Stimulated activated CD4-positive, alpha-beta T cell treated with anti-CD3 and anti-CD28 coated beads, TNF-alpha, amount 100 ng/mL, for 1 hour (primary cell): ENCODE measurements at regions not wholly inside any gene's neighbourhood (a gene's known extent, or its start where the extent isn't known, plus 50 kb on each side); places are given as distances from the start of the nearest gene placed in this dataset.
"Not testable (repeated sequence)": the region's sequence is repeated elsewhere in the genome, so short reads cannot be mapped to it uniquely, and the experiment has no call there.

Experiments used
- DNase-seq, 3 donors: peaks; one replicate each; pipeline ENCODE4 v3.0.0-alpha.2; 2020; ENCODE audit warnings: low read depth in 3 of 3, low spot score in 1 of 3

GRCh38 chr9:34907044-34907443 is 51.0 kb upstream of the PHF24 start:
- DNase-seq = no peak

- DNase-seq = peak; percentile 44 to 70 (median 54)
These were observed 58.4 kb upstream of the PHF24 start for GRCh38 chr9:34899535-34900158.

- no peak for DNase-seq
These were observed 59.2 kb upstream of the PHF24 start for GRCh38 chr9:34898846-34899245.

- DNase-seq = no peak
These were observed 62.0 kb upstream of the PHF24 start for GRCh38 chr9:34896112-34896511.

- DNase-seq = no peak
These were observed 65.2 kb upstream of the PHF24 start for GRCh38 chr9:34892886-34893285.

GRCh38 chr9:34891386-34891785 is 66.7 kb upstream of the PHF24 start:
- no peak for DNase-seq

GRCh38 chr9:34887841-34888240 is 70.2 kb upstream of the PHF24 start:
- DNase-seq = no peak

GRCh38 chr9:34884747-34885189 is 73.3 kb upstream of the PHF24 start:
- no peak for DNase-seq

- DNase-seq = no peak
These were observed 82.0 kb upstream of the PHF24 start for GRCh38 chr9:34876096-34876495.

GRCh38 chr9:34869390-34869789 is 88.7 kb upstream of the PHF24 start:
- DNase-seq = no peak

GRCh38 chr9:34866614-34867013 is 91.5 kb upstream of the PHF24 start:
- no peak for DNase-seq

GRCh38 chr9:34863426-34863825 is 94.7 kb upstream of the PHF24 start:
- DNase-seq = no peak

- DNase-seq = no peak
These were observed 95.2 kb upstream of the PHF24 start for GRCh38 chr9:34862836-34863235.

GRCh38 chr9:34862043-34862442 is 96.0 kb upstream of the PHF24 start:
- no peak for DNase-seq

- DNase-seq = not testable (repeated sequence)
These were observed 103.1 kb upstream of the PHF24 start for GRCh38 chr9:34855016-34855415.

GRCh38 chr9:34830068-34830467 is 120.1 kb upstream of the CCL21 start:
- no peak for DNase-seq

- no peak for DNase-seq
These were observed 117.1 kb upstream of the CCL21 start for GRCh38 chr9:34826999-34827538.

GRCh38 chr9:34825775-34826174 is 115.8 kb upstream of the CCL21 start:
- DNase-seq = no peak

GRCh38 chr9:34823778-34824177 is 113.8 kb upstream of the CCL21 start:
- no peak for DNase-seq

GRCh38 chr9:34810187-34810524 is 100.2 kb upstream of the CCL21 start:
- no peak for DNase-seq

- DNase-seq = no peak
These were observed 99.7 kb upstream of the CCL21 start for GRCh38 chr9:34809504-34810186.

- no peak for DNase-seq
These were observed 93.0 kb upstream of the CCL21 start for GRCh38 chr9:34802916-34803315.

- DNase-seq = no peak
These were observed 87.4 kb upstream of the CCL21 start for GRCh38 chr9:34797367-34797766.
